GM19043 (cell line): ENCODE measurements at regions not wholly inside any gene's neighbourhood (a gene's known extent, or its start where the extent isn't known, plus 50 kb on each side); places are given as distances from the start of the nearest gene placed in this dataset.

ENCODE experiments used
- ATAC-seq: cut with Tn5 transposase; IDR thresholded peaks from one replicate; pipeline ENCODE4 v1.9.1; 2021; ENCODE audit warnings: low read depth; ENCODE audit not compliant: unreplicated experiment

GRCh38 chr12:116381240-116381743 is 103.8 kb upstream of the MED13L start:
- no peak for ATAC-seq

- ATAC-seq, result no peak
Observed at GRCh38 chr12:116381744-116382685, 104.5 kb upstream of the MED13L start.

DNA sequence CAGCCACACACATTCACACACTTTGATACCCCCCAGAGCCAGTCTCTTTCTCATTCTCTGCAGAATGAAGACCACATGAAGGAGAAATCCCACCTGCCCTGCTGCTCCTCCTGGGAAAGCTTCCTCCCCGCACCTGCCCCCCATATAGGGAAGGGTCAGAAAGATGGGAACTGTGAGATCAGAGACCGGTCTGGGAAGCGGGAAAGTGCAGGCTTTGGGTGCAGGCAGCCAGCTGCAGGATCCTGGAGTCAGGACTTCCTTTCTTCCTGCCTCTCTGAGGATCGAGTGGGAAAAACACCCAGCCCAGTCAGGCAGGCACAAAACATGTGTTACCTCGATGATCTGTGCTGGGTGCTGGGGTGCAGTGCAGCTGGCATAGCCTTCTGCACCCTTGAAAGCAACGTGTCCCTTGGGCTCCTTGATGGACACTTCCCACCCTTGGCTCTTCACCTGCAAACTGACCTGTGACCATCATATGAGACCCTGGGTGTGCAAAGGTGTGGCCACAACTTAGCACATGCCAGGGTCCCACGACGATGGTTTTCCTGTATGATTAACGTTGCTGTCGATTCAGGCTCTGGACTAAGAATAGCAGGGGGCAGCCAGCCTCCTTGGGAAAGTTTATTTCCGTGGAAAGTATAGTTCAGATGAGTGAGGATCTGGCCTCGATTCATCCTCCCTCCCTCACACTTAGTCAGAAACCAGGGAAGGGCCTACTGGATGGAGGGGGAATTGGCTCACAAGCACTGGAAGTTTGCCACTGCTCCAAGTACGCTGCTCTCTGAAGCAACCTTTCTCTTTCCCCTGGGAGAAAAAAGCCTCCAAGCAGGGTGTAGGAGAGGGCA is 105.4 kb upstream of the MED13L start:
- ATAC-seq, result no peak

DNA sequence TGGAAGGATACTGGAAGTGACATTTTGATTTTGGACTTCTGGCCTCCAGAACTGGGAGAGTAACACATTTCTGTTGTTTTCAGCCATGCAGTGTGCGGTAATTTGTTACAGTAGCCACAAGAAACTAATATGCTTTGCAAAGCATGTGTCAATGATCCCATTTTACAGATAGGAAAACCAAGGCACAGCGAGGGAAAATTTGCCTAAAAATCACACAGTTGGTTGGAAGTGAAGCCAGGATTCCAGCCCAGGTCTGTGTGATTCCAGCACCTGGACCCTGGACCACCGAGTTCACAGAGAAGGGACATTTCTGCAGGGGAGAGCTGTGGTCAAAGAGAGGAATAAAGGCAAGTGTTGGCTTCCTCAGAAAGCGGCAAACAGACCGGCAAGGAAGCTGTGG is 106.7 kb upstream of the MED13L start:
- ATAC-seq, result no peak

GRCh38 chr12:116384691-116385485 is 107.4 kb upstream of the MED13L start:
- ATAC-seq, result no peak

- no peak for ATAC-seq
Observed at GRCh38 chr12:116385486-116386217, 108.2 kb upstream of the MED13L start.

GRCh38 chr12:116389326-116389725 is 111.8 kb upstream of the MED13L start:
- ATAC-seq, result no peak

DNA sequence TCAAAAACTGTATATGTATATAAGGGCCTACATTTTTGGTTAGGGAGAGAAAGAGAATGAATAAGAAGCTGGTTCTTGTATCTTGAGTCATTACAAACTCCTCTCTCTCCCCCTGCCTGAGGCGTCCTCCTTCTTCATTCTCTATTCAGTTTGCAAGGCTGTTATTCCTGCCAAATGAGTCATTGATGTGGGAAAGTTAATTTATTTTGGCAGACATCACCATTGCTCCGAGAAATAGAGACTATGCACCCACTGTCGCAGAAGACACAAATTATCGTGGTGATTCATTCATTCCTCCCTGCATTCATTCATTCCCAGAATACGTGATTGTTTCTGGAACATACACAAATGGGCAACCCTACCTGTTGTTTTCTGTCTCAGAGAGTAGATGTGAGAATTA is 112.5 kb upstream of the MED13L start:
- no peak for ATAC-seq

DNA sequence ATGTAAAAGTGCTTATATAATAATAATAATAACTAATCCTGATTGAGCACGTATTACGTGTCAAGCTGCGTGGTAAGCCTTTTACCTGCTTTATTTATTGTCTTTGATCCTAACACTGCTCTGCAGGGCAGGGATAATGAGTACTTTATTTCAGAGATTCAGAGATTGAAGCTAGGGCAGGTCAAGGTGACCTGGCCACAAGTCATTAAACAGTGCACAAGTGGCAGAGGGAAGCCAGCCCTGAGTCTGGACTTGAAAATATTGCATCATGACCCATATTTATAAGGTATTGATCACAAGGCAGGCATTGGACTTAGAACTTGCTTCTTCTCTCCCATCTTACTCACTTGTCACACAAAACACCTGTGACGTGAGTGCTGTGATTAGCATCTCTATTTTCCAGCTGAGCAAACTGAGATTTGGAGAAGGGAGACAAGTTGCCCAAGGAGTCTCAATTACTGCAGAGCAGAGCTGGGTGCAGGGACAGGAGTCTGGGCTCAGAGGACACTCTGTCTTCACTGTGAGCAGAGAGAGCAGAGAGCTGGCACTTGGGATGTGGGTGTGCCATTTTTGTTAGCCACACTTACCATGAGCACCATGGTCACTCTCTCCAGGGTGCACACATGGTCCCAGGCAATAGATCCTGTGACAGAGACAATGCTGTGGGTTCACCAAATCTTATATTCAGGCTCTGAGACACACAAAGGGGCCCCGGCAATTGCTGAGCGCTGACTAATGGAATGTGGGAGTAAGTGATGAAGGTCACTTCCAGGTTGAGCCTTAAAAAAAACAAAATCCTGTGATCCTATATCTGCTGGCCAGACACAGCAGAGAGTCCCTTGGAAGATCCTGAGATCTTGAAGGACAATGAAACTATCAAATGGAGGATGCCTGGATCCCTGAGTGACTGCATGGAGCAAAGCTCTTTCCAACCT is 113.2 kb upstream of the MED13L start:
- no peak for ATAC-seq

DNA sequence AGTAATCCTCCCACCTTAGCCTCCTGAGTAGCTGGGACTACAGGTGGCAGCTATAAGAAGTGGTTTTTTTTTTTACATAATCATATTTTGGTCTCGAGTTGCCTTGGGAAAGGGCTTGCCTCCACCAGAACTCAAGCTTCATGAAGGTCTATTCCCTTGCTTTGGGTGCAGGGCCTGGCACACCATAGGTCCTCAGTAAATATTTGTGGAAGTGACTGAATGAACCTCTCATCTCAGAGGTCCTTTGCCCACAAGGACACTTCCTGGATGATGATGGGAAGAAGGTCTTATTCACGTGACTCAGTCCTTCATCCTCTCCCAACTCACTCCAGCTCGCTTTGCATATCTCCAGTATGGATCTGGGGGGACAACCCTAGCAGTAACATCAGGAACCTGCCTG is 114.0 kb upstream of the MED13L start:
- no peak for ATAC-seq

DNA sequence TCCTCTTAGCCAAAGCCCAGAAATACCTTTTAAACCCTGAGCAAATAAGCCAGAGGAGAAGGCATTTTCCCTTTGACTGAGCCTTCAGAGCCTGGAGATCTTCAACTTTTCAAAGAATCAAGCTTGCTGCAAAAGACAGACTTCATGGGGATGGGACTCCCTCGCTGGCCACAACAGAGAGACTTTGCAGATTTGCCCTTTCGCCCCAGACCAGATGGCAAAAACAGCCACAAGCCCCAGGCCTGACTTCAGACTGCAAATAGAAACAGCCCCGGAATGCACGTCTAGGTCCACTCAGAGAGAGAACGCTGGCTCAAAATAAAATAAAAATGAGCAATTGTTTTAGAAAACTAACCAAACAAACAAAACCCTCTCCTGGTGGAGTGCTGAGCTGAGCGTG is 114.6 kb upstream of the MED13L start:
- no peak for ATAC-seq

GRCh38 chr12:116393255-116393654 is 115.8 kb upstream of the MED13L start:
- no peak for ATAC-seq

- ATAC-seq, result no peak
Observed at GRCh38 chr12:116393859-116394650, 116.6 kb upstream of the MED13L start.

DNA sequence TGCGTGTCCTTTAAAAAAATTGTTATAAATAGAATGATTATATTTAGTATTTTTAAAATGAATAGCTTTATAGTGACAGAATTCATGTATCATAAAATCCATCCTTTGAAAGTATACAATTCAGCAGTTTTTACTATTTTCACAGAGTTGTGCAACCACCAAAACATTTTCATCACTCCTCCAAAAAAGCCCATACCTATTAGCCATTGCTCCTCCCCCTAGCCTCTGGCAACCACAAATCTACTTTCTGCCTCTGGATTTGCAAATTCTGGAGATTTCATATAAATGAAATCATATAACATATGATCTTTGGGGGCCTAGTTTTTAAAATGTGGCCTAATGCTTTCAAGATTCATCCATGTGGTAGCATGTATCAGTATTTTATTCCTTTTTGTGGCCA is 117.9 kb upstream of the MED13L start:
- ATAC-seq, result no peak

GRCh38 chr12:116397148-116397547 is 119.7 kb upstream of the MED13L start:
- no peak for ATAC-seq

DNA sequence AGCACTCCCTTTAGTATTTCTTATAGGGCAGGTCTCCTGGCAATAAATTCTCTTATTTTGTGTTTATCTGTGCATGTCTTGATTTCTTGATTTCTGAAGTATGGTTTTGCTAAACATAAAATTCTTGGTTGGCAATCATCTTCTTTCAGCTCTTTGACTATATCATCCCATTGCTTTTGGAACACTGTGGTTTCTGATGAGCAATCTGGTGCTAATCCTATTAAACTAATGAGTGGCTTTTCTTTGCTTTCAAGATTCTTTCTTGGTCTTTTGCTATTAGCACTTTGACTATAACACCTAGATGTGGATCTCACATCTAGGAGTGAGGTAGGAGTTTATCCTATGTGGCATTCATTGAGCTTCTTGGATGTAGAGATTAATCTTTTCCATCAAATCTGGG is 120.7 kb upstream of the MED13L start:
- no peak for ATAC-seq

DNA sequence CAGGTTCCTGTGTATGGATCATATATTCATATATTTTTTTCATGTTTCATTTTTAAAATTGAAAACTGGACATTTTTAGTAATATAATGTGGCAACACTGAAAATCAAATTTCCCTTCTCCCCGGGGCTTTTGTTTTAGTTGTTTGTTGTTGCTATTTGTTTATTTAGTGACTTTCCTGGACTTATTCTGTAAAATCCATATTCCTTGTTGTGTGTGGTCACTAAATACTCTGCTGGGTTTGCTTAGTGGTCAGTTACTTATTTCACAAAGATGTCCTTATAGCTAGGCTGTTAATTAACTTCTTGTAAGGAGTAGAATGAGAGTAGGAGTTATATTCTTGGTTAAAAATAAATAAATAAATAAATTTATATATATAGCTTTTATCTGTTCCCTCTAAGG is 121.6 kb upstream of the MED13L start:
- ATAC-seq, result no peak
